IMR-90 (cell line): ENCODE measurements at regions not wholly inside any gene's neighbourhood (a gene's known extent, or its start where the extent isn't known, plus 50 kb on each side); places are given as distances from the start of the nearest gene placed in this dataset.

Experiments
- BHLHE40 ChIP-seq: fragments of 150-350 bp; IDR thresholded peaks from 2 replicates; pipeline ENCODE4 v1.6.1; 2016; ENCODE audit warnings: mild to moderate bottlenecking, low read depth, low read length
- CEBPB ChIP-seq: IDR thresholded peaks from 2 replicates; pipeline ENCODE4 v1.6.1; 2012; ENCODE audit warnings: low read depth, low read length, improper control_type of control experiment
- CTCF ChIP-seq: conservative IDR thresholded peaks from 2 replicates; pipeline ENCODE4 v1.5.1; 2012; ENCODE audit warnings: mild to moderate bottlenecking, low read depth, low read length, improper control_type of control experiment
- FOS ChIP-seq: fragments of 150-350 bp; IDR thresholded peaks from 2 replicates; pipeline ENCODE4 v1.6.1; 2016; ENCODE audit warnings: low read depth, low read length
- MAFK ChIP-seq: IDR thresholded peaks from 2 replicates; pipeline ENCODE4 v1.6.1; 2012; ENCODE audit warnings: low read depth, low read length, improper control_type of control experiment
- MXI1 ChIP-seq: IDR thresholded peaks from 2 replicates; pipeline ENCODE4 v1.6.1; 2012; ENCODE audit warnings: low read depth, mild to moderate bottlenecking, low read length, moderate library complexity, borderline replicate concordance
- POLR2A ChIP-seq: IDR thresholded peaks from 2 replicates; pipeline ENCODE4 v1.6.1; 2012; ENCODE audit warnings: mild to moderate bottlenecking, low read depth, low read length
- RAD21 ChIP-seq: IDR thresholded peaks from 2 replicates; pipeline ENCODE4 v1.6.1; 2012; ENCODE audit warnings: low read length, improper control_type of control experiment
- RFX5 ChIP-seq: IDR thresholded peaks from 2 replicates; pipeline ENCODE4 v1.8.0; 2012; ENCODE audit warnings: low read depth, mild to moderate bottlenecking, low read length, moderate library complexity
- SMC3 ChIP-seq: fragments of 150-350 bp; IDR thresholded peaks from 2 replicates; pipeline ENCODE4 v1.6.1; 2016; ENCODE audit warnings: low read depth, mild to moderate bottlenecking, antibody characterized with exemption, low read length, moderate library complexity
- USF2 ChIP-seq: fragments of 150-350 bp; IDR thresholded peaks from 2 replicates; pipeline ENCODE4 v1.6.1; 2017; ENCODE audit warnings: mild to moderate bottlenecking, antibody characterized with exemption, low read length, low read depth

GRCh38 chr10:89129911-89130310 is 77.2 kb downstream of the CH25H start:
- TF ChIP-seq RAD21 (no peak), BHLHE40 (no peak), CTCF (no peak), POLR2A (no peak), RFX5 (no peak), CEBPB (peak; percentile 42; the same call in 1 of the 2 replicates), MXI1 (no peak), USF2 (no peak), MAFK (peak; percentile 75), SMC3 (no peak), FOS (no peak)
